ENCODE measurements at regions not wholly inside any gene's neighbourhood (a gene's known extent, or its start where the extent isn't known, plus 50 kb on each side); places are given as distances from the start of the nearest gene placed in this dataset.

GRCh38 chr6:26164120-26164505 lies 76.9 kb downstream of the HFE start:
- no peak for DNase-seq (ENCODE audit: low read depth)
- no peak for TF ChIP-seq CTCF (IDR thresholded peaks at IDR 0.05; ENCODE audit: control insufficient read depth, extremely low read depth, insufficient read depth)
- no peak overlapping the region for H3K4me3 ChIP-seq (ENCODE audit: low read depth, low read length)

GRCh38 chr6:26165261-26165790 lies 78.1 kb downstream of the HFE start:
- DNase-seq (ENCODE audit: low read depth), result no peak
- H3K4me3 ChIP-seq (ENCODE audit: low read depth, low read length), result no peak overlapping the region
- no peak for TF ChIP-seq CTCF (IDR thresholded peaks at IDR 0.05; ENCODE audit: control insufficient read depth, extremely low read depth, insufficient read depth)

GRCh38 chr6:26170181-26170580 lies 83.0 kb downstream of the HFE start:
- DNase-seq (ENCODE audit: low read depth), result no peak
- TF ChIP-seq CTCF (IDR thresholded peaks at IDR 0.05; ENCODE audit: control insufficient read depth, extremely low read depth, insufficient read depth), result no peak
- H3K4me3 ChIP-seq (ENCODE audit: low read depth, low read length), result no peak overlapping the region

- no peak for DNase-seq (ENCODE audit: low read depth)
- H3K4me3 ChIP-seq (ENCODE audit: low read depth, low read length), result no peak overlapping the region
- TF ChIP-seq CTCF (IDR thresholded peaks at IDR 0.05; ENCODE audit: control insufficient read depth, extremely low read depth, insufficient read depth), result no peak
These were observed 84.0 kb downstream of the HFE start for GRCh38 chr6:26170951-26171841.

- H3K4me3 ChIP-seq (ENCODE audit: low read depth, low read length), result no peak overlapping the region
- DNase-seq (ENCODE audit: low read depth), result no peak
- no peak for TF ChIP-seq CTCF (IDR thresholded peaks at IDR 0.05; ENCODE audit: control insufficient read depth, extremely low read depth, insufficient read depth)
These were observed 85.4 kb downstream of the HFE start for GRCh38 chr6:26172608-26172968.

- DNase-seq (ENCODE audit: low read depth), result no peak
- H3K4me3 ChIP-seq (ENCODE audit: low read depth, low read length), result no peak overlapping the region
- no peak for TF ChIP-seq CTCF (IDR thresholded peaks at IDR 0.05; ENCODE audit: control insufficient read depth, extremely low read depth, insufficient read depth)
These were observed 86.6 kb downstream of the HFE start for GRCh38 chr6:26173836-26174145.

GRCh38 chr6:26175033-26175427 lies 87.8 kb downstream of the HFE start:
- H3K4me3 ChIP-seq (ENCODE audit: low read depth, low read length), result no peak overlapping the region
- DNase-seq (ENCODE audit: low read depth), result no peak
- TF ChIP-seq CTCF (IDR thresholded peaks at IDR 0.05; ENCODE audit: control insufficient read depth, extremely low read depth, insufficient read depth), result no peak

Measured in LNCaP clone FGC (cell line).